ENCODE measurements at regions not wholly inside any gene's neighbourhood (a gene's known extent, or its start where the extent isn't known, plus 50 kb on each side); places are given as distances from the start of the nearest gene placed in this dataset.

DNA sequence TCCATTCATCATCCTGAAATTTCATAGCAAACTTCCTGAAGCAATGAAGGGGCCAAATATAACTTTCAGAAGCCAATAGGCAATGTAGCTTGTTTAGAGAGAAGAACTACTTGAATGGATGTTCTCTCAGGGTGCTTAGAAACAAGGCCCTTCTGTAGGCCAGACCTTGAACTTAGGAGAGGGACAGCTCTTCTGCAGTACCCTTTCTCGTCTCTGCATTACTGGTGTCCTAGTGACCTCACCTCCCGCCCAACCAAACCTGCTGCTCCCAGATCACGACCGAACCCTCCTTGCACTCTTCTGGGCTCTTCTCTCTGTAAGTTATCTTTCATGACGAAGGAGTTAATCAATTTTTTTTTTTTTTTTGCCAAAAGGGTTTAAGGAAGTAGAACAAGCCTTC, 543.9 kb downstream of the TDRD15 start:
- Histone ChIP-seq H3K9me3 (ENCODE audit: control insufficient read depth, insufficient read depth, low read length) (no peaks in the 10 kb centered on the region), H3K18ac (ENCODE audit: low read depth, low read length) (no peak overlapping the region), H3K23ac (ENCODE audit: low read depth, low read length) (no peak overlapping the region), H3K56ac (ENCODE audit: extremely low read depth, insufficient read depth, low read length) (no peak overlapping the region), H2BK120ac (ENCODE audit: low read depth, low read length) (no peak overlapping the region), H4K20me1 (ENCODE audit: insufficient read depth, low read length) (no peaks in the 10 kb centered on the region), H4K8ac (ENCODE audit: low read depth in 2 of 2, low read length in 2 of 2) (no peak overlapping the region), H3K4me3 (ENCODE audit: insufficient read depth, low read depth, low read length) (no peak overlapping the region), H3K4me2 (ENCODE audit: low read depth, low read length) (no peak overlapping the region), H3K27me3 (ENCODE audit: control insufficient read depth, insufficient read depth, low read length) (no peaks in the 10 kb centered on the region), H3K9ac (ENCODE audit: low read depth, low read length) (no peak overlapping the region), H2AK9ac (replicated peaks; ENCODE audit: low read depth, low read length, poor library complexity) (no peak overlapping the region), H3K9me1 (ENCODE audit: insufficient read depth, low read length) (no peaks in the 10 kb centered on the region), H4K91ac (ENCODE audit: insufficient read depth, low read depth, low read length) (no peak overlapping the region), H3K79me1 (ENCODE audit: low read depth in 1 of 2, low read length in 2 of 2) (no peaks in the 10 kb centered on the region), H3K4ac (ENCODE audit: low read depth, low read length) (no peak overlapping the region), H3K4me1 (ENCODE audit: control insufficient read depth, insufficient read depth, low read length) (no peaks in the 10 kb centered on the region), H2AFZ (replicated peaks; ENCODE audit: low read length, poor library complexity) (no peak overlapping the region), H2AK5ac (ENCODE audit: low read depth, low read length) (no peak overlapping the region), H2BK15ac (ENCODE audit: low read depth, low read length) (no peak overlapping the region), H3K14ac (replicated peaks; ENCODE audit: low read depth, low read length) (no peak overlapping the region), H2BK20ac (ENCODE audit: low read depth, low read length) (no peak overlapping the region), H2BK5ac (ENCODE audit: low read depth, low read length, poor library complexity, severe bottlenecking) (no peak overlapping the region), H3K27ac (ENCODE audit: insufficient read depth, low read length) (no peak overlapping the region), H4K5ac (ENCODE audit: low read depth, low read length) (no peak overlapping the region), H3K36me3 (ENCODE audit: control insufficient read depth, insufficient read depth, low read length) (no peaks in the 10 kb centered on the region)
- intact Hi-C loops (cut with micrococcal nuclease) (no loop called here), dilution Hi-C loops (cut with HindIII; ENCODE audit: low sequenced_read_pairs, unreplicated experiment) (no loop called here), in situ Hi-C loops (cut with MboI; ENCODE audit: low sequenced_read_pairs) (no loop called here)
- DNase-seq (no peak), ATAC-seq (ENCODE audit: low read depth) (no peak)
- no peak for TF ChIP-seq USF2 (IDR thresholded peaks at IDR 0.05; ENCODE audit: low read depth, low read length)
- no peak for TF ChIP-seq RFX5 (IDR thresholded peaks at IDR 0.05; ENCODE audit: low read depth, low read length)
- TF ChIP-seq MAZ (IDR thresholded peaks at IDR 0.05; ENCODE audit: borderline replicate concordance, low read depth, low read length): no peak
- TF ChIP-seq MAFK (IDR thresholded peaks at IDR 0.05; ENCODE audit: low read depth, low read length): no peak
- TF ChIP-seq SMC3 (IDR thresholded peaks at IDR 0.05; ENCODE audit: low read depth, low read length): no peak
- no peak for TF ChIP-seq BHLHE40 (IDR thresholded peaks at IDR 0.05; ENCODE audit: low read depth, low read length)
- no peak for TF ChIP-seq ELK1 (IDR thresholded peaks at IDR 0.05; ENCODE audit: borderline replicate concordance, low read depth, low read length)
- ChIA-PET POLR2A (ENCODE audit: unreplicated experiment) (no interaction called here), CTCF (no interaction called here)
- no TSS peak for BruUV-seq (replicated peaks)
- no CpG with 5 or more reads among the region's 5 CpGs for WGBS, 2 experiments (ENCODE audit: extremely low coverage in 2 of 2, insufficient read length in 1 of 2)

Measured in IMR-90 (cell line).